B cell (primary cell): ENCODE measurements at regions not wholly inside any gene's neighbourhood (a gene's known extent, or its start where the extent isn't known, plus 50 kb on each side); places are given as distances from the start of the nearest gene placed in this dataset.

Experiments used
- ATAC-seq: fragments of 200-7000 bp; cut with Tn5 transposase; one replicate; pipeline ENCODE4 v1.10.0; 2021; ENCODE audit warnings: low read depth, mild to moderate bottlenecking, moderate number of reproducible peaks, moderate library complexity
- CTCF ChIA-PET: fragments of 350-600 bp; sonication (Branson Sonifier 250); formaldehyde crosslinking; loops from one replicate; lab custom pipeline; 2021; ENCODE audit warnings: antibody characterized with exemption, inconsistent platforms; lab: Charles Lee
- POLR2A ChIA-PET: fragments of 350-600 bp; sonication (Branson Sonifier 250); formaldehyde crosslinking; loops from one replicate; lab custom pipeline; 2021; ENCODE audit warnings: antibody characterized with exemption; lab: Charles Lee
- DNase-seq: peaks from one replicate; pipeline ENCODE4 v3.0.0; 2013
- H2AFZ ChIP-seq: 2 replicates; pipeline ENCODE4 v1.6.1; 2012; ENCODE audit warnings: mild to moderate bottlenecking, low read depth, low read length; ENCODE audit not compliant: insufficient read depth, poor library complexity, severe bottlenecking
- H3K27ac ChIP-seq, 2 donors: 1 replicate in 1 of 2; 2 replicates in 1 of 2; pipeline ENCODE4 v1.5.1; 2012 to 2013; ENCODE audit warnings: low read length in 2 of 2, mild to moderate bottlenecking in 2 of 2, moderate library complexity in 1 of 2
- H3K27me3 ChIP-seq, 4 experiments: fragments of 200-600 bp in 1 of 4; sonication (generic) in 1 of 4; replicated peaks in 1 of 4; 1 replicate in 2 of 4; 2 replicates in 2 of 4; pipeline versions ENCODE4 v1.6.1 to v1.7.0; 2013 to 2016; ENCODE audit warnings: low read length in 3 of 4, mild to moderate bottlenecking in 2 of 4, mixed read lengths in 1 of 4, moderate library complexity in 1 of 4; ENCODE audit not compliant: insufficient read depth in 4 of 4, control insufficient read depth in 3 of 4; ENCODE audit errors: control extremely low read depth in 1 of 4
- H3K36me3 ChIP-seq, 2 experiments: replicated peaks in 1 of 2; 1 replicate in 1 of 2; 2 replicates in 1 of 2; pipeline versions ENCODE4 v1.6.1 to v1.7.1; 2013; ENCODE audit warnings: low read length in 1 of 2; ENCODE audit not compliant: insufficient read depth in 2 of 2, control insufficient read depth in 1 of 2; ENCODE audit errors: control extremely low read depth in 1 of 2, extremely low read depth in 1 of 2
- H3K4me1 ChIP-seq, 2 donors: fragments of 200-600 bp in 1 of 2; sonication (generic) in 1 of 2; 1 replicate in 1 of 2; 2 replicates in 1 of 2; pipeline versions ENCODE4 v1.5.1 to v1.6.1; 2013 to 2017; ENCODE audit warnings: low read length in 2 of 2; ENCODE audit not compliant: control insufficient read depth in 2 of 2, insufficient read depth in 2 of 2
- H3K4me2 ChIP-seq: replicated peaks from 2 replicates; pipeline ENCODE3; 2012; ENCODE audit warnings: mild to moderate bottlenecking, low read depth, low read length; ENCODE audit not compliant: poor library complexity, severe bottlenecking
- H3K4me3 ChIP-seq, 5 experiments: fragments of 200-600 bp in 1 of 5; sonication (generic) in 1 of 5; 1 replicate in 3 of 5; 2 replicates in 2 of 5; pipeline versions ENCODE4 v1.5.1 to v1.7.0; 2011 to 2016; ENCODE audit warnings: low read length in 4 of 5, mild to moderate bottlenecking in 4 of 5, low read depth in 2 of 5, control low read depth in 1 of 5, moderate library complexity in 1 of 5; ENCODE audit not compliant: insufficient read depth in 1 of 5; ENCODE audit errors: control extremely low read depth in 1 of 5, extremely low read depth in 1 of 5
- H3K79me2 ChIP-seq: fragments of 200-600 bp; sonication (generic); one replicate; pipeline ENCODE4 v1.6.0; 2016; ENCODE audit warnings: low read length; ENCODE audit not compliant: control insufficient read depth, insufficient read depth
- H3K9ac ChIP-seq: fragments of 200-600 bp; sonication (generic); 2 replicates; pipeline ENCODE4 v1.6.1; 2017; ENCODE audit warnings: mild to moderate bottlenecking, low read length, moderate library complexity
- H3K9me3 ChIP-seq, 3 donors: one replicate each; pipeline versions ENCODE4 v1.6.1 to v1.7.1; 2013; ENCODE audit warnings: low read length in 2 of 3; ENCODE audit not compliant: control insufficient read depth in 2 of 3, insufficient read depth in 1 of 3; ENCODE audit errors: control extremely low read depth in 1 of 3
- H4K20me1 ChIP-seq: 2 replicates; pipeline ENCODE4 v1.6.0; 2012; ENCODE audit warnings: mild to moderate bottlenecking, low read length; ENCODE audit not compliant: insufficient read depth, control insufficient read depth, poor library complexity, severe bottlenecking
- H3K27ac Mint-ChIP-seq: one replicate; pipeline ENCODE4 v1.8.0; 2021; ENCODE audit warnings: mixed read lengths
- H3K27me3 Mint-ChIP-seq: one replicate; pipeline ENCODE4 v1.8.0; 2021; ENCODE audit warnings: mixed read lengths
- H3K4me1 Mint-ChIP-seq: one replicate; pipeline ENCODE4 v1.8.0; 2021; ENCODE audit warnings: mixed read lengths
- H3K4me3 Mint-ChIP-seq: one replicate; pipeline ENCODE4 v1.8.0; 2021; ENCODE audit warnings: mixed read lengths
- H3K9me3 Mint-ChIP-seq: one replicate; pipeline ENCODE4 v1.8.0; 2022; ENCODE audit warnings: mixed read lengths; ENCODE audit not compliant: insufficient read depth
- CTCF ChIP-seq: fragments of 200-600 bp; IDR thresholded peaks from one replicate; pipeline ENCODE4 v1.8.0; 2022; ENCODE audit warnings: antibody characterized with exemption, mild to moderate bottlenecking
- EZH2 ChIP-seq: IDR thresholded peaks from 2 replicates; pipeline ENCODE4 v1.6.1; 2012; ENCODE audit warnings: borderline replicate concordance, low read depth, mild to moderate bottlenecking, moderate library complexity, low read length; ENCODE audit not compliant: insufficient read depth, poor library complexity, severe bottlenecking
- WGBS: methylation state at CpG from one replicate; pipeline ENCODE4 v1.1.5; 2013; ENCODE audit warnings: missing lambda C conversion rate; ENCODE audit not compliant: insufficient coverage; 5-methylcytosine and 5-hydroxymethylcytosine counted together
- intact Hi-C: fragments of 100-400 bp; cut with micrococcal nuclease; formaldehyde crosslinking; loops from one replicate; pipeline ENCODE4 v1.10.0; 2022

- Mint-ChIP-seq H3K27ac (no peak overlapping the region), H3K4me1 (no peaks in the 10 kb centered on the region), H3K9me3 (no peaks in the 10 kb centered on the region), H3K4me3 (no peak overlapping the region), H3K27me3 (peaks cover 16% of the 10 kb centered on the region)
- no peaks in the 10 kb centered on the region for H3K27me3 ChIP-seq
- no peak for DNase-seq
- no peak overlapping the region for H3K9ac ChIP-seq
- no peaks in the 10 kb centered on the region for H4K20me1 ChIP-seq
- no peak overlapping the region for H2AFZ ChIP-seq
- WGBS, result 90% methylated on average over 2 of the region's 2 CpGs
- H3K36me3 ChIP-seq, result no peaks in the 10 kb centered on the region
- H3K9me3 ChIP-seq, result no peaks in the 10 kb centered on the region
- intact Hi-C loops, result no loop called here
- no peaks in the 10 kb centered on the region for H3K79me2 ChIP-seq
- ChIA-PET POLR2A (no interaction called here), CTCF (interaction anchor here (0.6 kb wide), 1 partner anchor 575 kb away, joined by 3 read pairs; no protein-coding TSS in a partner anchor)
- no peak for ATAC-seq
- no peak overlapping the region for H3K4me2 ChIP-seq
- no peak overlapping the region for H3K27ac ChIP-seq
- no peak overlapping the region for H3K4me3 ChIP-seq
- TF ChIP-seq EZH2, result no peak
- no peak for TF ChIP-seq CTCF
- H3K4me1 ChIP-seq, result no peaks in the 10 kb centered on the region
Observed at GRCh38 chr1:59125154-59125553, 171.7 kb upstream of the FGGY start.

DNA sequence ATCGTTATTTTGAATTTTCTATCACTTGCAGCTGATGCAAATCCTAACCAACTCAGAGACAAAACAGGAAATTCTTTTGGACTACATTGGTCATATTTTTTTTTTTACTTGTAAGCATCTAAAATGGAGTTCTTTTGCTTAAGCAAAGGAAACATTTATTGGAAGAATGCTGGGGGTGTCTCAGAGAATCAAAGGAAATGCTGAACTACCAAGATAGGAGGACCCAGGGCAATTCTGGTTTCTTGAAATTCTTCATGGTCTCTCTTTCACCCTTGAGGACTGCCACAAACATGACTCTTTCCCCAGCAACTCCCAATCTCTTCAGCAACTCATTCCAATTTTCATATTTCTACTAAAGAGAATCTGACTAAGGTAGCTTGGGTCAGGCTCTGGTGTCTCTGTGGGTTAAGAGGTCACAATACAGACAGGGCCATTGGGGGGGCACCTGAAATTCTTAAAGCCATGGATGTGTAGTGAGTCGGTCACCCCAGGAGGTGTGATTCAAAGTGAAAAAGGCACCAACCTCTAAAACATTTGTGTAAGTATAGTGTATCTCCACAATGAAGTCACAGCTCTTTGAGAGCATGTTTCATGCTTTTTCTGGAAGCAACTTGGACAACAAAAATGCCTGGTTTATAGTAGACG, 171.1 kb upstream of the FGGY start:
- no peaks in the 10 kb centered on the region for H3K4me1 Mint-ChIP-seq
- no peaks in the 10 kb centered on the region for H3K79me2 ChIP-seq
- no peak overlapping the region for H2AFZ ChIP-seq
- peaks cover 16% of the 10 kb centered on the region for H3K27me3 Mint-ChIP-seq
- DNase-seq (no peak), ATAC-seq (no peak)
- CTCF ChIA-PET, result interaction anchor here (0.6 kb wide), 2 partner anchors 384 to 574 kb away, joined by 3 to 4 read pairs; no protein-coding TSS in a partner anchor
- no peak overlapping the region for H3K4me3 Mint-ChIP-seq
- intact Hi-C loops, result no loop called here
- H3K9me3 ChIP-seq, result no peaks in the 10 kb centered on the region
- H3K27ac Mint-ChIP-seq, result no peak overlapping the region
- H3K36me3 ChIP-seq, result no peaks in the 10 kb centered on the region
- no peak overlapping the region for H3K4me3 ChIP-seq
- POLR2A ChIA-PET, result no interaction called here
- no peak overlapping the region for H3K4me2 ChIP-seq
- H4K20me1 ChIP-seq, result no peaks in the 10 kb centered on the region
- no peak overlapping the region for H3K27ac ChIP-seq
- H3K27me3 ChIP-seq, result no peaks in the 10 kb centered on the region
- TF ChIP-seq EZH2 (no peak), CTCF (no peak)
- H3K4me1 ChIP-seq, result no peaks in the 10 kb centered on the region
- 100% methylated on average over 1 of the region's 3 CpGs for WGBS
- no peak overlapping the region for H3K9ac ChIP-seq
- H3K9me3 Mint-ChIP-seq, result no peaks in the 10 kb centered on the region
